Activated CD4-positive, alpha-beta T cell treated with anti-CD3 and anti-CD28 coated beads for 4 hours (primary cell): ENCODE measurements at regions not wholly inside any gene's neighbourhood (a gene's known extent, or its start where the extent isn't known, plus 50 kb on each side); places are given as distances from the start of the nearest gene placed in this dataset.

Source experiments
- DNase-seq, 2 donors: peaks; one replicate each; pipeline ENCODE4 v3.0.0-alpha.2; 2020

- no peak for DNase-seq
Observed at GRCh38 chr13:90947976-90948375, 399.5 kb upstream of the MIR17HG start.

GRCh38 chr13:90950160-90950559 lies 397.3 kb upstream of the MIR17HG start:
- DNase-seq, result no peak

GRCh38 chr13:90951663-90952062 lies 395.8 kb upstream of the MIR17HG start:
- no peak for DNase-seq

- no peak for DNase-seq
Observed at GRCh38 chr13:90952326-90952725, 395.2 kb upstream of the MIR17HG start.

- no peak for DNase-seq
Observed at GRCh38 chr13:90954605-90955195, 392.8 kb upstream of the MIR17HG start.

GRCh38 chr13:90956031-90956430 lies 391.5 kb upstream of the MIR17HG start:
- no peak for DNase-seq

GRCh38 chr13:90958866-90959265 lies 388.6 kb upstream of the MIR17HG start:
- DNase-seq, result no peak

GRCh38 chr13:90968166-90968904 lies 379.2 kb upstream of the MIR17HG start:
- DNase-seq, result no peak

GRCh38 chr13:90974249-90974975 lies 373.1 kb upstream of the MIR17HG start:
- no peak for DNase-seq

GRCh38 chr13:90979059-90979458 lies 368.4 kb upstream of the MIR17HG start:
- no peak for DNase-seq

GRCh38 chr13:90984756-90985155 lies 362.7 kb upstream of the MIR17HG start:
- DNase-seq, result no peak

GRCh38 chr13:90995001-90995400 lies 352.5 kb upstream of the MIR17HG start:
- no peak for DNase-seq

- DNase-seq, result no peak
Observed at GRCh38 chr13:90995614-90996013, 351.9 kb upstream of the MIR17HG start.

- DNase-seq, result no peak
Observed at GRCh38 chr13:90997951-90998350, 349.5 kb upstream of the MIR17HG start.

- DNase-seq, result no peak
Observed at GRCh38 chr13:90999401-90999800, 348.1 kb upstream of the MIR17HG start.

- DNase-seq, result no peak
Observed at GRCh38 chr13:91001371-91001770, 346.1 kb upstream of the MIR17HG start.

GRCh38 chr13:91014696-91015095 lies 332.8 kb upstream of the MIR17HG start:
- no peak for DNase-seq

GRCh38 chr13:91017031-91017668 lies 330.3 kb upstream of the MIR17HG start:
- no peak for DNase-seq

GRCh38 chr13:91017669-91018053 lies 329.8 kb upstream of the MIR17HG start:
- DNase-seq, result no peak

- no peak for DNase-seq
Observed at GRCh38 chr13:91020461-91021034, 326.9 kb upstream of the MIR17HG start.

GRCh38 chr13:91024157-91024792 lies 323.2 kb upstream of the MIR17HG start:
- no peak for DNase-seq

- no peak for DNase-seq
Observed at GRCh38 chr13:91025442-91025841, 322.0 kb upstream of the MIR17HG start.

- DNase-seq, result no peak
Observed at GRCh38 chr13:91031508-91031907, 316.0 kb upstream of the MIR17HG start.
